Tibial nerve (tissue), 4 donors: ENCODE measurements at regions not wholly inside any gene's neighbourhood (a gene's known extent, or its start where the extent isn't known, plus 50 kb on each side); places are given as distances from the start of the nearest gene placed in this dataset.
"Not testable (repeated sequence)": the region's sequence is repeated elsewhere in the genome, so short reads cannot be mapped to it uniquely, and the experiment has no call there.

Experiments used
- DNase-seq, 2 donors: peaks; one replicate each; pipeline ENCODE4 v3.0.0-alpha.2; 2019; ENCODE audit warnings: low spot score in 2 of 2
- H3K27ac ChIP-seq, 4 donors: fragments of 200-600 bp; sonication (generic) in 3 of 4; one replicate each; pipeline ENCODE4 v1.5.1; 2017 to 2019; ENCODE audit warnings: mild to moderate bottlenecking in 1 of 4
- H3K27me3 ChIP-seq, 2 donors: fragments of 200-600 bp; sonication (generic) in 1 of 2; one replicate each; pipeline versions ENCODE4 v1.5.1 to v1.6.0; 2017 to 2019
- H3K36me3 ChIP-seq, 3 donors: fragments of 200-600 bp; sonication (generic); one replicate each; pipeline ENCODE4 v1.5.1; 2018 to 2019
- H3K4me1 ChIP-seq, 4 donors: fragments of 200-600 bp; sonication (generic) in 3 of 4; one replicate each; pipeline ENCODE4 v1.5.1; 2017 to 2019
- H3K4me3 ChIP-seq, 4 donors: fragments of 200-600 bp; sonication (generic) in 3 of 4; one replicate each; pipeline ENCODE4 v1.5.1; 2017 to 2019; ENCODE audit warnings: mild to moderate bottlenecking in 1 of 4, moderate library complexity in 1 of 4
- H3K9me3 ChIP-seq, 4 donors: fragments of 200-600 bp; sonication (generic) in 3 of 4; one replicate each; pipeline ENCODE4 v1.5.1; 2017 to 2019
- CTCF ChIP-seq, 5 experiments: fragments of 200-600 bp in 3 of 5; fragments of 450-650 bp in 2 of 5; sonication (generic) in 3 of 5; IDR thresholded peaks; one replicate each; pipeline ENCODE4 v1.5.1; 2016 to 2019; ENCODE audit warnings: antibody characterized with exemption in 5 of 5, mild to moderate bottlenecking in 3 of 5, moderate library complexity in 2 of 5
- EP300 ChIP-seq, 2 donors: sonication (generic); formaldehyde crosslinking; IDR thresholded peaks; one replicate each; pipeline ENCODE4 v1.6.1; 2017; ENCODE audit warnings: antibody characterized with exemption in 2 of 2, mild to moderate bottlenecking in 1 of 2
- POLR2A ChIP-seq, 2 donors: fragments of 450-650 bp; IDR thresholded peaks; one replicate each; pipeline ENCODE4 v1.6.1; 2017; ENCODE audit warnings: antibody characterized with exemption in 2 of 2, mild to moderate bottlenecking in 2 of 2, moderate library complexity in 2 of 2
- WGBS, 2 donors: methylation state at CpG; one replicate each; pipeline ENCODE4 v1.1.5; 2018; 5-methylcytosine and 5-hydroxymethylcytosine counted together

- Histone ChIP-seq H3K9me3 (no peaks in the 10 kb centered on the region), H3K4me1 (no peaks in the 10 kb centered on the region), H3K27me3 (no peaks in the 10 kb centered on the region), H3K27ac (no peak overlapping the region), H3K36me3 (no peaks in the 10 kb centered on the region), H3K4me3 (no peak overlapping the region)
- 36 to 80% methylated on average over 2 of the region's 2 CpGs for WGBS, 2 donors
- TF ChIP-seq CTCF (IDR thresholded peaks at IDR 0.05) (no peak), POLR2A (IDR thresholded peaks at IDR 0.05) (no peak), EP300 (IDR thresholded peaks at IDR 0.05) (no peak)
- no peak for DNase-seq
Measured at GRCh38 chrX:45992402-45993123, 552.7 kb downstream of the ZNF674 start.

GRCh38 chrX:45986971-45987370, 558.2 kb downstream of the ZNF674 start:
- H3K36me3 ChIP-seq: no peaks in the 10 kb centered on the region
- H3K27ac ChIP-seq: no peak overlapping the region
- no peaks in the 10 kb centered on the region for H3K9me3 ChIP-seq
- DNase-seq: no peak
- WGBS, 2 donors: 62 to 88% methylated on average over 2 of the region's 2 CpGs
- no peaks in the 10 kb centered on the region for H3K27me3 ChIP-seq
- H3K4me1 ChIP-seq: no peaks in the 10 kb centered on the region
- no peak overlapping the region for H3K4me3 ChIP-seq
- TF ChIP-seq EP300 (IDR thresholded peaks at IDR 0.05) (no peak), POLR2A (IDR thresholded peaks at IDR 0.05) (no peak), CTCF (IDR thresholded peaks at IDR 0.05) (no peak)

GRCh38 chrX:45986081-45986480, 559.1 kb downstream of the ZNF674 start:
- DNase-seq: no peak
- WGBS, 2 donors: 83 to 92% methylated on average over 1 of the region's 1 CpG
- TF ChIP-seq POLR2A (IDR thresholded peaks at IDR 0.05): no peak
- TF ChIP-seq EP300 (IDR thresholded peaks at IDR 0.05): no peak
- no peak for TF ChIP-seq CTCF (IDR thresholded peaks at IDR 0.05)
- H3K9me3 ChIP-seq: no peaks in the 10 kb centered on the region
- no peak overlapping the region for H3K4me3 ChIP-seq
- H3K36me3 ChIP-seq: no peaks in the 10 kb centered on the region
- no peaks in the 10 kb centered on the region for H3K4me1 ChIP-seq
- no peak overlapping the region for H3K27ac ChIP-seq
- H3K27me3 ChIP-seq: no peaks in the 10 kb centered on the region

- not testable (repeated sequence) for H3K4me1 ChIP-seq, H3K36me3 ChIP-seq, H3K27ac ChIP-seq, H3K9me3 ChIP-seq, DNase-seq, H3K27me3 ChIP-seq, H3K4me3 ChIP-seq
- 79 to 99% methylated on average over 14 of the region's 14 CpGs for WGBS, 2 donors
Measured at GRCh38 chrX:45982958-45983727, 562.1 kb downstream of the ZNF674 start.

- H3K9me3 ChIP-seq: no peaks in the 10 kb centered on the region
- WGBS, 2 donors: 31 to 34% methylated on average over 2 of the region's 2 CpGs
- TF ChIP-seq POLR2A (IDR thresholded peaks at IDR 0.05): no peak
- TF ChIP-seq EP300 (IDR thresholded peaks at IDR 0.05): no peak
- no peak for TF ChIP-seq CTCF (IDR thresholded peaks at IDR 0.05)
- no peaks in the 10 kb centered on the region for H3K36me3 ChIP-seq
- H3K4me1 ChIP-seq: no peaks in the 10 kb centered on the region
- H3K27ac ChIP-seq: no peak overlapping the region
- H3K27me3 ChIP-seq: no peaks in the 10 kb centered on the region
- no peak for DNase-seq
- H3K4me3 ChIP-seq: no peak overlapping the region
Measured at GRCh38 chrX:45980726-45981125, 564.5 kb downstream of the ZNF674 start.
